Activated CD4-positive, alpha-beta T cell treated with anti-CD3 and anti-CD28 coated beads for 24 hours (primary cell): ENCODE measurements at regions not wholly inside any gene's neighbourhood (a gene's known extent, or its start where the extent isn't known, plus 50 kb on each side); places are given as distances from the start of the nearest gene placed in this dataset.

Source experiments
- DNase-seq, 2 donors: peaks; one replicate each; pipeline ENCODE4 v3.0.0-alpha.2; 2020; ENCODE audit warnings: low read depth in 2 of 2

DNA sequence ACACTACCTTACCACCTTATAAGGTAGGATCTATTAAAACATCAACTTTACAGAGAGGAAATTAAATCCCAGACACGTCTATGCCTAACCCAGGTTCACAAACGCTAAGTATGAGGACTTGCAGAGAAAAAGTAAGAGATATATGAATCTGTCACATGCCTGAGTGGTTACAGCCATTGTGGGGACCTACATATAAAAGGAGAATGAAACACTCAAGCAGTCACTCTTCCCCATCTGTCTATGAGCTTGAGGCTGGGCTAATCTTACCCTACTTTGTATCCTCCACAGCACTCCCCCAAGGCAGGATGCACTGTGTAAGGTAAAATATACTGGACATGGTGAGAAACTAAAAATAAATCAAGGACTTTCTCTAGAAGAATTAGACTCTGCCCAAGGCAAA is 339.9 kb downstream of the HNRNPD start:
- no peak for DNase-seq

GRCh38 chr4:82031376-82031927 is 342.3 kb downstream of the HNRNPD start:
- no peak for DNase-seq

DNA sequence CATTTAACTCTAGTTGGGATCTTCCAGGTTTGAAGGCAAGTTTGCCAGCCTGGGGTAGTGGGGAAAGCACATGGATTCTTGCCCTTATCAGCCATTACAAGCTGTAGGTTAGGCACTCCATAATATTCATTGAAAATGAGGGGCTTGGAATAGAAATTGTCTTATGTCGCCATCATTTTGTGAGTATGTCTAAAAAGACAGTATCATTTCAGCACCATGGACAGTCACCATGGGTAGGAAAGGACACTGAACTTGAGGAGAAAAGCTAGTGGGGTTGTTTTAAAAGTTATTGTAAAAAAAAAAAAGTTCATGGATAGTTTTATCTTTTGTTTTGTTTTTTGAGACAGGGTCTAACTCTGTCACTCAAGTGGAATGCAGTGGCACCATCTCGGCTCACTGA is 356.1 kb downstream of the HNRNPD start:
- no peak for DNase-seq

DNA sequence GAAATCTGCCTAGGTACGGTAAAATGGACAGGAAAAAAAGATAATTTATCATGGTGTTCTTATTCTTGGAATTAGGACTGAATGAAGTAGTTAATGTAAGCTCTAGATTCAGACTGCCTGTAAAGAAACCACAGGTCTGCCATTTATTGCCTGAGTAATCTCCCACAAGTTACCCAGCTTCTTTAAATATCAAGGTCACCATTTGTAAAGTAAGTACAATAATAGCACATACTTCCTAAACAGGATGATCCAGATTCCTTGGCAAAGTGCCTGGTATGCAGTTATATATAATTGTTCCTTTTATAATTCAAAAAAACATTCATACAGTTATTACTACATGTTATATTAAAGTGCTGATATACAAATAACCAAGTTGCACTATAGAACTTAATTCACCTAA is 368.6 kb downstream of the HNRNPD start:
- no peak for DNase-seq

DNA sequence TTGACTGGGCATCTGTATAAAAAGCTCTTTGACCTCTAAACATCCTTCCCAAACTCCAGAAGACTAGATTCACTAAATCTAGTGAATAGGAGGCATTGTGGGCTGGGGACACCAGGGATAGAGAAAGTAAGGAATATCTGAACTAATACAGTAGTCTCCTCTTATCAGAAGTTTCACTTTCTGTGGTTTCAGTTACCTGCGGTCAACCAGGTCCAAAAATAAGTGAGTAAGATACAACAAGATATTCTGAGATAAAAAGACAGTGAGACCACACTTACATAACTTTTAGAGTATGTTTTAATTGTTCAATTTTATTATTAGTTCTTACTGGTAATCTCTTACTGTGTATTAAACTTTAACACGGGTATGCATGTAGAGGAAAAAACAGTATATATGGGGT is 376.5 kb downstream of the HNRNPD start:
- DNase-seq = no peak

- DNase-seq = no peak
These were observed 382.9 kb downstream of the HNRNPD start for GRCh38 chr4:81990898-81991297.

GRCh38 chr4:81990211-81990610 is 383.6 kb downstream of the HNRNPD start:
- DNase-seq = no peak

DNA sequence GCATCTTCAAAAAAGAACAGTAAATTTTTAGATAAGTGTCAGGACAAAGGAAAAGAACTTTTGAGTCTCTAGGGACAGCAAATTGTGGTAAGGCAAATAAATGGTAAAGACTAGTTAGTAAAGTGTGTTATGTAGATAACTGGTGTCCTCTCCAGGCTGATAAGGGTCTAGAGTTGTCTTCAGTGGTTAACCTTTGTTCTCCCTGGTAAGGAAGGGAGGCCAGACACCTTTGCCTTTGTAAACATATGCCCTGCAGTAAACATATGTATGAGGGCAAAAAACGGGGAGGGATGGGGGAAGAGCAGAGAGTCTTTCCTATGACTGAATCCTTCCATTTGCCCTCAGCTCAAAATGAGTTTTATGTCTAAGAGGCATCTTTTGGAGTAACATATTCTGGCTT is 384.6 kb downstream of the HNRNPD start:
- no peak for DNase-seq

- no peak for DNase-seq
These were observed 385.6 kb downstream of the HNRNPD start for GRCh38 chr4:81988178-81988577.

DNA sequence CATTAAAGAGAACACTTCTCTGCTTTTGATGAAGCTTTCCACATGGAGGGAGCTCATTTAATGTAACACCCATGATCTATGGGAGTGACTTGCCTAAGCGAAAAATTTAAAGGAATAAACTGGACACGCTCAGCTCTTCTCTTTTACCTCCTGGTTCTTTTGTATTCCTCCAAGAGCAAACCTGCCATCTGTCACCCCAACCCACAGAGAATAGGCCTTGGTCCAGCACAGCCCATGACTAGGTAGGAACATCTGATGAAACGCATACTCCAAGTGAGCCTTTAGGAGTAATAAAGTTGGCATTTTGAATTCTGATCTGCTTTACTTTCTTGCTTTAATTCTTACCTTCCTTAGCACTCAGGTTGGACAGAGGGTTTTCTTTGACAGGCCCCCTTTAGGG is 389.0 kb downstream of the HNRNPD start:
- no peak for DNase-seq

GRCh38 chr4:81982846-81983540 is 390.8 kb downstream of the HNRNPD start:
- DNase-seq = no peak

DNA sequence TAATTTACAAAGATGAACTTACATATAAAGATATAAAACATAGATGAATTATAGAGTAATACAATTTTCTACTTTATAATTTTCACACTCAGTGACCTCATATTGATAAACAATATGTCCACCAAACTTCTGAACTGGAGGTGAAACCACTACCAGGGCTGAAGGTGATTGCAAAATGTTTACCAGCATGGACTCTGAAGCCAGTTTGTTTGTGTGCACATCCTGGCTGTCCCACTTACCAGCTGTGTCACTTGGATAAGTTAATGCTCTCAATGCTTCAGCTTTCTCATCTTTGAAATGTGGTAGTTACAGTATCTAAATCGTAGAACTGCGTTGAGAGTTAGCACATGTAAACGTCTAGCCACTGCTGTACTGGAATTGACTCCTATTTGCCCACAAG is 392.6 kb downstream of the HNRNPD start:
- DNase-seq = no peak

DNA sequence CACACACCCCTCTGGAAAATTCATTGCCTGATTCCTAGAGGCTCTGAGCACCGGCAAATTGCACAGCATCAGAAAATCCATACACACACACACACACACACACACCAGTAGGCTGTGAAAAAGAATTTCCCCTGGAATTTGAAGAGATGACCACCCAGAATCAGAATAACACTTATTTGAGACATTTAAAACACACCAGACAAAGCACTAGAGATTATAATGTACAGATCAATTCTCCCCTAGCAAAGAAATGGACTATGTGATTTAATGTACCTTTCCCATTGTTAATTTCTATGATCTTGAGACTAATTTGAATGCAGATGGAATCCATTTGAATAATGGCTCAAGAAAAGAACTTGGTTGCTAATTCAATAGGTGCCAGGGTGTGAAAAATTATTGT is 399.3 kb downstream of the HNRNPD start:
- no peak for DNase-seq

- DNase-seq = no peak
These were observed 402.0 kb downstream of the HNRNPD start for GRCh38 chr4:81971637-81972381.

- DNase-seq = no peak
These were observed 402.7 kb downstream of the HNRNPD start for GRCh38 chr4:81971061-81971460.

DNA sequence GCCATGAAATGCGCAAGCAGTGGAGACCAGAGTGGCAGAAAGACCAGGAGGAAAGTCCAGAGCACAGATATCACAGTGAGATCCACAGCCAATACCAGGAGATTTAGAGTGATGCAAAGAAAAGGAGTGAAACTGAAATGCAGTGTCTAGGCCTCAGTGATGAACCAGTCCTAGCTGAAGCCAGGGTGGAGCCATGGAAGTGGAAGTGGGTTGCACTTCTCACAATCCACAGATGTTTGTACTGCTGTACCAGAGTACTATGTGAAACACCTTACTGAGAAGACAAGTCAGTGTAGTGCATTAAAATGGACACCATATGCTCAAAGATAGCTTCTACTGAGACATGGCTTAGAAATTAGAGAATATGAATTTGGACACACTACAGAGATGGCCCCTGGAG is 403.3 kb downstream of the HNRNPD start:
- DNase-seq = no peak

DNA sequence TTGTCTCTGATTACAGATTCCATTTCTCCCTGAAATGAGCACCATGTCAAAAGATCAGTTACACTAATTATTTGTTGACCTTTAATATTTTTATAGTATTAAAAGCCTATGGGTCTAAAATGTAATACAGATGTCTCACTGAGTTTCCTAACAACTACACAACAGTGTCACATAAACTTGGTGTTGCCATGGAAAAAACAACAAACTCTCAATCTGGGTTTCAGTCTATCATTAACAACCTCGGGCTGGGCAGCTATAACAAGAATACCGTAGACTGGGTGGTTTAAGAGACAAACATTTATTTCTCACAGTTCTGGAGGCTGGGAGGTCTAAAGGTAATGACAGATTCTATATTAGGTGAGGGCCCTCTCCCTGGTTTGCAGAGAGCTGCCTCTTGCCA is 407.1 kb downstream of the HNRNPD start:
- no peak for DNase-seq

- DNase-seq = no peak
These were observed 407.9 kb downstream of the HNRNPD start for GRCh38 chr4:81965911-81966310.

- DNase-seq = no peak
These were observed 408.3 kb downstream of the HNRNPD start for GRCh38 chr4:81965454-81965853.

DNA sequence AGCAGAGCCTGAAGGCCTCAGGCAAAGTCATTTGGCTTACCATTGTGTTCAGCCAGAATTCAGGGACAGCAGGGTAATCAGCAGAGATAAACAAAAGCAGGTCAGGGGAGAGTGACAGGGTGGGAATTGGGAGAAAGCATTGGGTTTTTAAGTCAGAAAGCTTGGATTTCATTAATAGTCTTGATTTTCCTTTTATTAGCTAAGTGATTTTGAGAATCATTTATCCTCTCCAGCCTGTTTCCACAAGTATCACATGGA is 410.1 kb downstream of the HNRNPD start:
- DNase-seq = no peak

GRCh38 chr4:81963015-81963762 is 410.6 kb downstream of the HNRNPD start:
- DNase-seq = no peak

DNA sequence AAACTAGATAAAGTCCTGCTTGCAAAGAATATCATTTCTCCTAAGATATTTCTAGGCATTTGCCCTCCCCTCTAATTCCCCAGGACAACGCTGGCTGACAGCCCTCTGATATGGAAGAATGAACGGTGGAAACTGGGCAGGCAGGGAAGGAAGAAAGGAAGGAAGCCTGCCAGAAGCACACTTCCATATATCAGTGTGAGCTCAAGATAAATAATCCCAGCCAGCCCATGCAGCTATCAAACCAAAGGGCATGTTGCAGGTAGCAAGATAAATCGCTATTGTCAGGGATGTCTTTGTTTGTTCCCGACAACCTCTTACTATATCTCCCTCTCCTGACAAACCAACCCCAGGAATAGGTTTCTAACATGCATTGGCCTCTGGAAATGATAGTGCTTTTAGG is 412.8 kb downstream of the HNRNPD start:
- no peak for DNase-seq

DNA sequence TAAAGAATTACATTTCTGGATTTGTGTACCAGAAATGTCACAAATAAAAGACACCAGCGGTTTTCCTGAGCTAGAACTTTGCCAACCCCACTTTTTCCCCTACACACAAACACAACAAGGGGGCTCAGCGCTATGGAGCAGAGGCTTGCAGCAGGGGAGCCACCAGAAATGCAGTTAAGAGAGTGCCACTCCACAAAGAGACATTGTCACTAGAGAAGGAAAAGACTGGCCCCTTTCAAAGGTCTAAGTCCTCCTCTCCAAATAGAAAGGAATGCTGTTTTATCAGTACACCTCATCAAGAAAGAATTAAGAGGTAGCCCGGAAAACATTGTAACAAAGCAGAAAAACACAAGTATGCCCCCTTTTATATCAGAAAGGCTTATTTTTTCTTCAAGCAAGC is 419.5 kb downstream of the HNRNPD start:
- no peak for DNase-seq
